ENCODE measurements at regions not wholly inside any gene's neighbourhood (a gene's known extent, or its start where the extent isn't known, plus 50 kb on each side); places are given as distances from the start of the nearest gene placed in this dataset.
"Not testable (repeated sequence)": the region's sequence is repeated elsewhere in the genome, so short reads cannot be mapped to it uniquely, and the experiment has no call there.

- DNase-seq, result no peak
These were observed 718.8 kb downstream of the MAT2B start for GRCh38 chr5:164224236-164224635.

GRCh38 chr5:164224772-164225171 is 719.4 kb downstream of the MAT2B start:
- no peak for DNase-seq

GRCh38 chr5:164230341-164230740 is 724.9 kb downstream of the MAT2B start:
- DNase-seq, result no peak

GRCh38 chr5:164233791-164234190 is 728.4 kb downstream of the MAT2B start:
- DNase-seq, result no peak

- no peak for DNase-seq
These were observed 728.9 kb downstream of the MAT2B start for GRCh38 chr5:164234321-164234720.

- no peak for DNase-seq
These were observed 730.0 kb downstream of the MAT2B start for GRCh38 chr5:164235300-164235891.

GRCh38 chr5:164237486-164237885 is 732.1 kb downstream of the MAT2B start:
- no peak for DNase-seq

GRCh38 chr5:164251781-164252180 is 746.4 kb downstream of the MAT2B start:
- not testable (repeated sequence) for DNase-seq

GRCh38 chr5:164253764-164254163 is 748.3 kb downstream of the MAT2B start:
- no peak for DNase-seq

GRCh38 chr5:164255598-164256213 is 750.3 kb downstream of the MAT2B start:
- no peak for DNase-seq

GRCh38 chr5:164256351-164256750 is 750.9 kb downstream of the MAT2B start:
- DNase-seq, result no peak

- DNase-seq, result no peak
These were observed 751.5 kb downstream of the MAT2B start for GRCh38 chr5:164256954-164257353.

GRCh38 chr5:164265566-164265965 is 760.1 kb downstream of the MAT2B start:
- no peak for DNase-seq

GRCh38 chr5:164266571-164266970 is 761.2 kb downstream of the MAT2B start:
- DNase-seq, result no peak

- no peak for DNase-seq
These were observed 772.3 kb downstream of the MAT2B start for GRCh38 chr5:164277720-164278119.

GRCh38 chr5:164289526-164289925 is 784.1 kb downstream of the MAT2B start:
- DNase-seq, result no peak

GRCh38 chr5:164296603-164297080 is 791.2 kb downstream of the MAT2B start:
- no peak for DNase-seq

- no peak for DNase-seq
These were observed 792.7 kb downstream of the MAT2B start for GRCh38 chr5:164298165-164298564.

- DNase-seq, result no peak
These were observed 794.9 kb downstream of the MAT2B start for GRCh38 chr5:164300295-164300694.

- no peak for DNase-seq
These were observed 795.7 kb downstream of the MAT2B start for GRCh38 chr5:164301136-164301535.

GRCh38 chr5:164301708-164302107 is 796.3 kb downstream of the MAT2B start:
- DNase-seq, result no peak

- DNase-seq, result no peak
These were observed 797.3 kb downstream of the MAT2B start for GRCh38 chr5:164302533-164303235.

GRCh38 chr5:164303646-164304215 is 798.3 kb downstream of the MAT2B start:
- DNase-seq, result no peak

GRCh38 chr5:164306662-164307061 is 801.2 kb downstream of the MAT2B start:
- DNase-seq, result no peak
